C4-2B (cell line): ENCODE measurements at regions not wholly inside any gene's neighbourhood (a gene's known extent, or its start where the extent isn't known, plus 50 kb on each side); places are given as distances from the start of the nearest gene placed in this dataset.

ENCODE experiments used
- CTCF ChIP-seq: fragments of 450-650 bp; conservative IDR thresholded peaks from 2 replicates; pipeline ENCODE4 v1.5.1; 2017; ENCODE audit warnings: mild to moderate bottlenecking
- ZFX ChIP-seq: fragments of 450-650 bp; IDR thresholded peaks from 2 replicates; pipeline ENCODE4 v1.6.1; 2017

GRCh38 chr5:124891179-124891578 lies 144.7 kb upstream of the ZNF608 start:
- no peak for TF ChIP-seq ZFX
- no peak for TF ChIP-seq CTCF
